Coronary artery (tissue), 2 donors: ENCODE measurements at regions not wholly inside any gene's neighbourhood (a gene's known extent, or its start where the extent isn't known, plus 50 kb on each side); places are given as distances from the start of the nearest gene placed in this dataset.

ENCODE experiments used
- DNase-seq: peaks from one replicate; pipeline ENCODE4 v3.0.0-alpha.2; 2017; ENCODE audit warnings: low spot score
- H3K27ac ChIP-seq, 2 donors: fragments of 200-600 bp; sonication (generic); one replicate each; pipeline ENCODE4 v1.5.1; 2016 to 2019
- H3K4me3 ChIP-seq: fragments of 200-600 bp; sonication (generic); 2 replicates; pipeline ENCODE4 v1.5.1; 2016; ENCODE audit warnings: mild to moderate bottlenecking, moderate library complexity
- CTCF ChIP-seq: fragments of 200-600 bp; sonication (generic); IDR thresholded peaks from one replicate; pipeline ENCODE4 v1.5.1; 2019; ENCODE audit warnings: antibody characterized with exemption

GRCh38 chr2:64730551-64731262 lies 77.0 kb upstream of the SERTAD2 start:
- H3K27ac ChIP-seq: peak overlapping the region; percentile 41 to 80
- DNase-seq: peak; percentile 76
- TF ChIP-seq CTCF: no peak
- peak overlapping the region; percentile 73 for H3K4me3 ChIP-seq

GRCh38 chr2:64731263-64731643 lies 77.5 kb upstream of the SERTAD2 start:
- no peak for TF ChIP-seq CTCF
- no peak for DNase-seq
- H3K4me3 ChIP-seq: peak overlapping the region; percentile 73
- peak overlapping the region; percentile 41 to 80 for H3K27ac ChIP-seq

GRCh38 chr2:64731746-64732145 lies 78.0 kb upstream of the SERTAD2 start:
- DNase-seq: no peak
- peak overlapping the region in 1 of 2 donors; percentile 40 for H3K27ac ChIP-seq
- no peak overlapping the region for H3K4me3 ChIP-seq
- no peak for TF ChIP-seq CTCF

- no peak for DNase-seq
- H3K4me3 ChIP-seq: no peak overlapping the region
- no peak for TF ChIP-seq CTCF
- H3K27ac ChIP-seq: peak overlapping the region in 1 of 2 donors; percentile 40
These were observed 78.4 kb upstream of the SERTAD2 start for GRCh38 chr2:64732146-64732545.

- no peak for TF ChIP-seq CTCF
- DNase-seq: no peak
- H3K27ac ChIP-seq: no peak overlapping the region
These were observed 81.8 kb upstream of the SERTAD2 start for GRCh38 chr2:64735504-64735903.

GRCh38 chr2:64737547-64737946 lies 83.8 kb upstream of the SERTAD2 start:
- no peak overlapping the region for H3K27ac ChIP-seq
- no peak for TF ChIP-seq CTCF
- H3K4me3 ChIP-seq: no peak overlapping the region
- no peak for DNase-seq

More at GRCh38 chr2:64735504-64735903, 81.8 kb upstream of the SERTAD2 start:
- H3K4me3 ChIP-seq: no peak overlapping the region

- no peak overlapping the region for H3K4me3 ChIP-seq
- H3K27ac ChIP-seq: no peak overlapping the region
- no peak for TF ChIP-seq CTCF
- DNase-seq: no peak
These were observed 84.3 kb upstream of the SERTAD2 start for GRCh38 chr2:64738026-64738425.
